Sigmoid colon (tissue), 6 donors: ENCODE measurements at regions not wholly inside any gene's neighbourhood (a gene's known extent, or its start where the extent isn't known, plus 50 kb on each side); places are given as distances from the start of the nearest gene placed in this dataset.

Experiments
- DNase-seq: peaks from one replicate; pipeline ENCODE4 v3.0.0-alpha.2; 2019
- H3K27ac ChIP-seq, 4 donors: fragments of 200-600 bp; sonication (generic); one replicate each; pipeline ENCODE4 v1.5.1; 2016 to 2019; ENCODE audit warnings: mild to moderate bottlenecking in 1 of 4
- H3K27me3 ChIP-seq, 3 donors: fragments of 200-600 bp; sonication (generic); one replicate each; pipeline ENCODE4 v1.5.1; 2019; ENCODE audit warnings: mild to moderate bottlenecking in 1 of 3
- H3K36me3 ChIP-seq, 4 donors: fragments of 200-600 bp; sonication (generic); one replicate each; pipeline ENCODE4 v1.5.1; 2016 to 2019
- H3K4me1 ChIP-seq, 4 donors: fragments of 200-600 bp; sonication (generic); one replicate each; pipeline ENCODE4 v1.5.1; 2017 to 2019
- H3K4me3 ChIP-seq, 4 donors: fragments of 200-600 bp; sonication (generic); one replicate each; pipeline ENCODE4 v1.5.1; 2017 to 2019; ENCODE audit warnings: mild to moderate bottlenecking in 2 of 4, moderate library complexity in 1 of 4
- H3K9me3 ChIP-seq, 4 donors: fragments of 200-600 bp in 3 of 4; sonication (generic) in 3 of 4; one replicate each; pipeline versions ENCODE4 v1.5.1 to v1.6.1; 2013 to 2019
- CTCF ChIP-seq, 4 experiments: fragments of 450-650 bp in 3 of 4; fragments of 200-600 bp in 1 of 4; IDR thresholded peaks; one replicate each; pipeline ENCODE4 v1.5.1; 2016 to 2019; ENCODE audit warnings: antibody characterized with exemption in 4 of 4, mild to moderate bottlenecking in 3 of 4, moderate library complexity in 2 of 4
- EP300 ChIP-seq, 4 donors: sonication (generic); formaldehyde crosslinking; IDR thresholded peaks; one replicate each; pipeline ENCODE4 v1.6.1; 2017; ENCODE audit warnings: antibody characterized with exemption in 4 of 4
- POLR2A ChIP-seq, 2 donors: fragments of 450-650 bp; IDR thresholded peaks; one replicate each; pipeline ENCODE4 v1.6.1; 2016; ENCODE audit warnings: antibody characterized with exemption in 2 of 2, mild to moderate bottlenecking in 2 of 2, moderate library complexity in 2 of 2
- POLR2AphosphoS5 ChIP-seq, 4 donors: sonication (generic); formaldehyde crosslinking; IDR thresholded peaks; one replicate each; pipeline ENCODE4 v1.6.1; 2017; ENCODE audit warnings: antibody characterized with exemption in 4 of 4
- whole genome bisulfite sequencing, 2 donors: extraction: QIAGEN DNeasy Blood & Tissue Kit; methylation state at CpG; one replicate each; pipeline ENCODE4 v1.1.7; 2013; 5-methylcytosine and 5-hydroxymethylcytosine counted together
- intact Hi-C: fragments of 100-400 bp; cut with DNase I; formaldehyde crosslinking; loops from one replicate; pipeline ENCODE4 v1.15.1; 2023
- donor health status: healthy with polysubstance abuse.
- donor health status: healthy.

- no peak overlapping the region for H3K4me3 ChIP-seq
- DNase-seq = peak; percentile 90
- no peaks in the 10 kb centered on the region for H3K27me3 ChIP-seq
- WGBS, 2 donors = 74 to 79% methylated on average over 10 of the region's 10 CpGs
- H3K27ac ChIP-seq = peak overlapping the region in 3 of 4 donors; percentile 64 to 78 (median 76)
- intact Hi-C loops = no loop called here
- no peaks in the 10 kb centered on the region for H3K36me3 ChIP-seq
- H3K9me3 ChIP-seq = no peaks in the 10 kb centered on the region
- TF ChIP-seq POLR2AphosphoS5 (IDR thresholded peaks at IDR 0.05) (peak in 3 of 4 donors; percentile 67 to 72 (median 68)), EP300 (IDR thresholded peaks at IDR 0.05) (no peak), POLR2A (IDR thresholded peaks at IDR 0.05) (no peak), CTCF (IDR thresholded peaks at IDR 0.05) (no peak)
- H3K4me1 ChIP-seq = peaks cover 0 to 50% (median 43%) of the 10 kb centered on the region in 4 donors
These were observed 82.8 kb downstream of the GLI2 start for GRCh38 chr2:120818441-120818920.

- peak overlapping the region in 1 of 4 donors; percentile 39 for H3K4me3 ChIP-seq
- no peaks in the 10 kb centered on the region for H3K27me3 ChIP-seq
- WGBS, 2 donors = 70 to 73% methylated on average over 5 of the region's 5 CpGs
- H3K4me1 ChIP-seq = peaks cover 0 to 52% (median 46%) of the 10 kb centered on the region in 4 donors
- no peak for TF ChIP-seq POLR2A (IDR thresholded peaks at IDR 0.05)
- TF ChIP-seq CTCF (IDR thresholded peaks at IDR 0.05) = no peak
- no peak for TF ChIP-seq POLR2AphosphoS5 (IDR thresholded peaks at IDR 0.05)
- no peak for TF ChIP-seq EP300 (IDR thresholded peaks at IDR 0.05)
- H3K9me3 ChIP-seq = no peaks in the 10 kb centered on the region
- H3K36me3 ChIP-seq = no peaks in the 10 kb centered on the region
- intact Hi-C loops = loop anchor here (10.0 kb wide), 2 partner anchors 255 to 1455 kb away; partner anchors contain the start of genes C2orf76 and DBI
- H3K27ac ChIP-seq = peak overlapping the region in 3 of 4 donors; percentile 64 to 78 (median 76)
- DNase-seq = no peak
These were observed 84.1 kb downstream of the GLI2 start for GRCh38 chr2:120819720-120820210.

- Histone ChIP-seq H3K4me1 (peaks cover 0 to 59% (median 52%) of the 10 kb centered on the region in 4 donors), H3K9me3 (no peaks in the 10 kb centered on the region), H3K27ac (peak overlapping the region; percentile 49 to 78 (median 70)), H3K27me3 (no peaks in the 10 kb centered on the region), H3K4me3 (peak overlapping the region; percentile 13 to 39 (median 29)), H3K36me3 (no peaks in the 10 kb centered on the region)
- no peak for TF ChIP-seq EP300 (IDR thresholded peaks at IDR 0.05)
- TF ChIP-seq POLR2AphosphoS5 (IDR thresholded peaks at IDR 0.05) = peak in 2 of 4 donors; percentile 33 to 42
- intact Hi-C loops = loop anchor here (10.0 kb wide), 2 partner anchors 254 to 1456 kb away; partner anchors contain the start of genes C2orf76 and DBI
- peak; percentile 82 for DNase-seq
- whole genome bisulfite sequencing, 2 donors = 41 to 54% methylated on average over 19 of the region's 19 CpGs
These were observed 84.7 kb downstream of the GLI2 start for GRCh38 chr2:120820263-120820952.

GRCh38 chr2:120820953-120821279 is 85.2 kb downstream of the GLI2 start:
- no peaks in the 10 kb centered on the region for H3K36me3 ChIP-seq
- H3K27me3 ChIP-seq = no peaks in the 10 kb centered on the region
- H3K9me3 ChIP-seq = no peaks in the 10 kb centered on the region
- H3K4me1 ChIP-seq = peaks cover 0 to 64% (median 57%) of the 10 kb centered on the region in 4 donors
- peak overlapping the region in 3 of 4 donors; percentile 22 to 39 (median 36) for H3K4me3 ChIP-seq
- WGBS, 2 donors = 51 to 65% methylated on average over 10 of the region's 10 CpGs
- TF ChIP-seq POLR2A (IDR thresholded peaks at IDR 0.05) = no peak
- TF ChIP-seq CTCF (IDR thresholded peaks at IDR 0.05) = no peak
- TF ChIP-seq POLR2AphosphoS5 (IDR thresholded peaks at IDR 0.05) = no peak
- TF ChIP-seq EP300 (IDR thresholded peaks at IDR 0.05) = no peak
- intact Hi-C loops = loop anchor here (10.0 kb wide), 2 partner anchors 254 to 1456 kb away; partner anchors contain the start of genes C2orf76 and DBI
- DNase-seq = no peak
- H3K27ac ChIP-seq = peak overlapping the region; percentile 49 to 78 (median 70)
